GM23248 (cell line): ENCODE measurements at regions not wholly inside any gene's neighbourhood (a gene's known extent, or its start where the extent isn't known, plus 50 kb on each side); places are given as distances from the start of the nearest gene placed in this dataset.

Experiments
- EZH2 ChIP-seq: fragments of 200-600 bp; sonication (generic); IDR thresholded peaks from 2 replicates; pipeline ENCODE4 v1.6.1; 2018; ENCODE audit warnings: antibody characterized with exemption, mild to moderate bottlenecking; ENCODE audit not compliant: insufficient read depth, poor library complexity, severe bottlenecking
- EZH2phosphoT487 ChIP-seq: fragments of 200-600 bp; sonication (generic); IDR thresholded peaks from 2 replicates; pipeline ENCODE4 v1.6.1; 2018; ENCODE audit warnings: antibody characterized with exemption, moderate library complexity, mild to moderate bottlenecking, low read depth; ENCODE audit not compliant: insufficient read depth

DNA sequence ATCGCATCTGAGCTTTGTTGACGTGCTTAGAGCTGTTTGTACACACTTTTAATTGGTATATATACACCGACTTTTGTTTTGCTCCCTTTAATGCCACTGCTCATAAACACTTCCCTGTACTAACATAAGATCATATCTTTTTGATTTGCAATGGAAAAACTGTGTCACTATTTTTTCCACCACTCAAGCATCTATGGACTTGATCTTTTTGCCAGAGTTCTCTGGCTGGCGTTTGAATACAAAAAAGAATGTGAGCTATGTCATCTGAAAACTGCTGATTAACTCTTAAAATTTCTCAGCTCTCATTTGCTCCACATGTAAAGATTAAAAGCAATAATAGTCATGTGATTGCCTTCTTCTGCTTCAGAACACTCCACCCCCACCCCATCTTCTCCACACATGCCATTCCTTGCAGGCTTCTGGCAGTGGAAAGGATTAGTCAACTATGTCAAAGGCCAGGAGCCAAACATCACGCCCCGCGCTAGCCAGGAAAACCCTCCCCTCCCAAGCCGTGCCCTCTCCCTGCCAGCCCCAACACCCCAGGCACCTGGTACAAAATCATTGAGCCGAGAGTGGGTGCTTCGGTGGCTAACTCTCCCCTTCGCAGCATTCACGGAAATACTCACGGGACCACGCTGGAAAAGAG is 123.4 kb upstream of the MEF2A start:
- TF ChIP-seq EZH2 (no peak), EZH2phosphoT487 (no peak)
